Kidney (tissue), 13 donors: ENCODE measurements at regions not wholly inside any gene's neighbourhood (a gene's known extent, or its start where the extent isn't known, plus 50 kb on each side); places are given as distances from the start of the nearest gene placed in this dataset.

Experiments
- DNase-seq, 5 donors: peaks; one replicate each; pipeline ENCODE4 v3.0.0-alpha.2; 2013 to 2020
- FAIRE-seq: peaks from 2 replicates; lab custom pipeline; 2012; peaks lifted over from hg19 to GRCh38; lab: Jason Lieb, UNC
- H3K27ac ChIP-seq, 2 donors: one replicate each; pipeline ENCODE4 v1.7.0; 2013; ENCODE audit warnings: low read depth in 2 of 2, low read length in 2 of 2, inconsistent platforms in 1 of 2
- H3K27me3 ChIP-seq: one replicate; pipeline ENCODE4 v1.7.1; 2013; ENCODE audit warnings: low read length, inconsistent platforms; ENCODE audit not compliant: control insufficient read depth, insufficient read depth
- H3K36me3 ChIP-seq, 3 donors: one replicate each; pipeline versions ENCODE4 v1.7.0 to v1.7.1; 2013; ENCODE audit warnings: low read length in 3 of 3, control low read depth in 1 of 3, inconsistent platforms in 1 of 3; ENCODE audit not compliant: insufficient read depth in 3 of 3, control insufficient read depth in 2 of 3
- H3K4me1 ChIP-seq, 3 donors: one replicate each; pipeline versions ENCODE4 v1.7.0 to v1.7.1; 2013; ENCODE audit warnings: low read length in 3 of 3, inconsistent platforms in 1 of 3, low read depth in 1 of 3; ENCODE audit not compliant: control insufficient read depth in 2 of 3, insufficient read depth in 2 of 3
- H3K4me3 ChIP-seq, 3 donors: one replicate each; pipeline versions ENCODE4 v1.7.0 to v1.8.1; 2013; ENCODE audit warnings: low read length in 3 of 3, control low read depth in 1 of 3, inconsistent platforms in 1 of 3
- H3K9ac ChIP-seq, 3 donors: one replicate each; pipeline versions ENCODE4 v1.7.0 to v1.7.1; 2013; ENCODE audit warnings: low read length in 3 of 3, control low read depth in 1 of 3, inconsistent platforms in 1 of 3
- H3K9me3 ChIP-seq, 3 donors: one replicate each; pipeline versions ENCODE4 v1.7.0 to v1.7.1; 2013; ENCODE audit warnings: low read length in 3 of 3, control low read depth in 1 of 3, inconsistent platforms in 1 of 3; ENCODE audit not compliant: control insufficient read depth in 2 of 3, insufficient read depth in 1 of 3
- CTCF ChIP-seq: IDR thresholded peaks from 3 replicates; pipeline ENCODE4 v1.5.1; 2012; ENCODE audit warnings: mild to moderate bottlenecking, moderate library complexity, borderline replicate concordance; ENCODE audit not compliant: insufficient read depth; ENCODE audit errors: extremely low read depth
- intact Hi-C: fragments of 100-400 bp; cut with DNase I; formaldehyde crosslinking; loops from one replicate; pipeline ENCODE4 v1.11.1; 2022
- donor health status: control.
- donor health status: control.
- donor health status: control.
- donor health status: control.
- donor health status: control.
- donor health status: DM: yes; HTN: yes; CAD: no.
- donor health status: Normal renal cell carcinoma (clear cell type).

- Histone ChIP-seq H3K4me1 (peaks cover 0 to 3% (median 0%) of the 10 kb centered on the region in 3 donors), H3K9ac (no peak overlapping the region), H3K9me3 (no peaks in the 10 kb centered on the region), H3K27me3 (no peaks in the 10 kb centered on the region), H3K4me3 (no peak overlapping the region), H3K27ac (no peak overlapping the region), H3K36me3 (no peaks in the 10 kb centered on the region)
- DNase-seq (no peak), FAIRE-seq (no peak)
- intact Hi-C loops: no loop called here
- TF ChIP-seq CTCF: no peak
These were observed 321.1 kb downstream of the HS3ST3B1 start for GRCh38 chr17:14621826-14622614.

- Histone ChIP-seq H3K27me3 (no peaks in the 10 kb centered on the region), H3K9me3 (no peaks in the 10 kb centered on the region)
- DNase-seq: no peak
These were observed 318.9 kb downstream of the HS3ST3B1 start for GRCh38 chr17:14619821-14620220.

DNA sequence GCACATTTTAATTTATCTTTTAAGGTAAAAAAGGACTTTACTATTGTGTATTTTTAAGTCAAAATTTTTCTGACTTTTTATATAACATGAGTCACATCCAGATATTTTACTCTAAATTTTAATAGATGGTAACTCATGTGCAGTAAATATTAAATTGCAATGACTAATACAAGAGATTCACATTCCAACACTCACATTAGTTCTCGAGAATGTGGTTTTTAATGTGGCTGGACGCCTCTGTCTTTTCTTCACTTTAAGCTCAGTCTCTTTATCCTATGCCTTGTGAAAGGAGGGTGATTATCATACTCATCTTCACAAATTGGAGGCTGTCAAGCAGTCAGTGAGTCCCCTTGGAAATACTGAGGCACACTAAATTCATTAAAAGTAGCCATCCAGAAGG is 315.6 kb downstream of the HS3ST3B1 start:
- Histone ChIP-seq H3K4me1 (no peaks in the 10 kb centered on the region), H3K4me3 (no peak overlapping the region), H3K36me3 (no peaks in the 10 kb centered on the region), H3K27me3 (no peaks in the 10 kb centered on the region), H3K9me3 (no peaks in the 10 kb centered on the region), H3K27ac (no peak overlapping the region), H3K9ac (no peak overlapping the region)
- no peak for TF ChIP-seq CTCF
- intact Hi-C loops: no loop called here
- no peak for FAIRE-seq
- no peak for DNase-seq

More at GRCh38 chr17:14619821-14620220, 318.9 kb downstream of the HS3ST3B1 start:
- TF ChIP-seq CTCF: no peak
- FAIRE-seq: no peak
- intact Hi-C loops: no loop called here
- Histone ChIP-seq H3K4me1 (peaks cover 0 to 3% (median 0%) of the 10 kb centered on the region in 3 donors), H3K4me3 (no peak overlapping the region), H3K9ac (no peak overlapping the region), H3K27ac (no peak overlapping the region), H3K36me3 (no peaks in the 10 kb centered on the region)
